Esophagus muscularis mucosa (tissue), 3 donors: ENCODE measurements at regions not wholly inside any gene's neighbourhood (a gene's known extent, or its start where the extent isn't known, plus 50 kb on each side); places are given as distances from the start of the nearest gene placed in this dataset.

ENCODE experiments used
- CTCF ChIP-seq, 3 experiments: fragments of 200-600 bp in 2 of 3; fragments of 450-650 bp in 1 of 3; sonication (generic) in 2 of 3; IDR thresholded peaks; one replicate each; pipeline ENCODE4 v1.5.1; 2017 to 2019; ENCODE audit warnings: antibody characterized with exemption in 3 of 3, mild to moderate bottlenecking in 2 of 3, moderate library complexity in 1 of 3
- POLR2A ChIP-seq: fragments of 450-650 bp; IDR thresholded peaks from one replicate; pipeline ENCODE4 v1.6.1; 2017; ENCODE audit warnings: antibody characterized with exemption, moderate library complexity, mild to moderate bottlenecking, low read depth

DNA sequence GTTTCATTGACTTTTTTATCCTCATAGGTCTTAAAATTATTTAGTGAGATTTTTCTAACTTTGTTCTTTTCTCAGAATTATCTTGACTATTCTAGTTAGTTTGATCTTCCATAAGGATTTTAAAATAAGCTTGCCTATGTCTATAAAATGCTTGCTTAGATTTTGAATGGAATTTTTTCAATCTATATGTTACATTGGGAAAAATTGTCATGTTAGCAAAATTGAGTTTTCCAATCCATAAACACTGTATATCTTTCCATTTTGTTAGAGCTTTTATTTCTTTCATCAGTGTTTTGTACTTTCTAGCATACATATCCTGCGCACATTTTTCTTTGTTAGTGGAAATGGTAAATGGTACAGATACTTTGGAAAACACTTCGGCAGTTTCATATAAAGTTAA, 312.9 kb downstream of the PDHA2 start:
- TF ChIP-seq CTCF (IDR thresholded peaks at IDR 0.05) (no peak), POLR2A (no peak)
